ENCODE measurements at regions not wholly inside any gene's neighbourhood (a gene's known extent, or its start where the extent isn't known, plus 50 kb on each side); places are given as distances from the start of the nearest gene placed in this dataset.

DNA sequence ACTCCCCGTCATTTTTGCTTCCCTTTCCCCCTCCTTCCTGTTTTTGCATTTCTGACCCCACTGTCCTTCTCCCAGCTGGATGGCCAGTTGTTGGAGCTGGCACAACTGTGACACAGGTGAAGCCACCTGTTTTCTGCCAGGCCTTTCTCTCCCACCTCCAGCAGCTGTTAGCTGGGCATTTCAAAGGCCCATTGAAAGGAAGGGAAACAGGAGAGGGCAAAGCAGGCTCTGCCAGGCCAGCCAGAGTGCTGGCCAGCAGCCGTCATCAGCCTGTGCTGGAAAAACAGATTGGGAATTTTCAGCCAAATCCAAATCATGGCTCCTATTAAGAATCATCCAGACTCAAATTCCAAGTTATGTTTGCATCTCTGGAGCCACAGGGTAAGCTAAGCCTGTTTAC, 155.2 kb upstream of the C2CD4B start:
- TF ChIP-seq, protein P1, sequence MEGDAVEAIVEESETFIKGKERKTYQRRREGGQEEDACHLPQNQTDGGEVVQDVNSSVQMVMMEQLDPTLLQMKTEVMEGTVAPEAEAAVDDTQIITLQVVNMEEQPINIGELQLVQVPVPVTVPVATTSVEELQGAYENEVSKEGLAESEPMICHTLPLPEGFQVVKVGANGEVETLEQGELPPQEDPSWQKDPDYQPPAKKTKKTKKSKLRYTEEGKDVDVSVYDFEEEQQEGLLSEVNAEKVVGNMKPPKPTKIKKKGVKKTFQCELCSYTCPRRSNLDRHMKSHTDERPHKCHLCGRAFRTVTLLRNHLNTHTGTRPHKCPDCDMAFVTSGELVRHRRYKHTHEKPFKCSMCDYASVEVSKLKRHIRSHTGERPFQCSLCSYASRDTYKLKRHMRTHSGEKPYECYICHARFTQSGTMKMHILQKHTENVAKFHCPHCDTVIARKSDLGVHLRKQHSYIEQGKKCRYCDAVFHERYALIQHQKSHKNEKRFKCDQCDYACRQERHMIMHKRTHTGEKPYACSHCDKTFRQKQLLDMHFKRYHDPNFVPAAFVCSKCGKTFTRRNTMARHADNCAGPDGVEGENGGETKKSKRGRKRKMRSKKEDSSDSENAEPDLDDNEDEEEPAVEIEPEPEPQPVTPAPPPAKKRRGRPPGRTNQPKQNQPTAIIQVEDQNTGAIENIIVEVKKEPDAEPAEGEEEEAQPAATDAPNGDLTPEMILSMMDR (IDR thresholded peaks at IDR 0.05): no peak
- no peak for TF ChIP-seq POLR2A (IDR thresholded peaks at IDR 0.05)
- no peak overlapping the region for H3K27ac ChIP-seq
- H3K4me3 ChIP-seq: no peak overlapping the region
- H3K27me3 ChIP-seq: no peaks in the 10 kb centered on the region
- no peak for ATAC-seq
- DNase-seq: no peak
- no peaks in the 10 kb centered on the region for H3K4me1 ChIP-seq
- no peaks in the 10 kb centered on the region for H3K9me3 ChIP-seq
- WGBS (ENCODE audit: insufficient coverage, low coverage, low lambda C conversion rate, missing lambda C conversion rate): 78% methylated on average over 2 of the region's 2 CpGs
- intact Hi-C loops (cut with DNase I): no loop called here
- no peaks in the 10 kb centered on the region for H3K36me3 ChIP-seq

DNA sequence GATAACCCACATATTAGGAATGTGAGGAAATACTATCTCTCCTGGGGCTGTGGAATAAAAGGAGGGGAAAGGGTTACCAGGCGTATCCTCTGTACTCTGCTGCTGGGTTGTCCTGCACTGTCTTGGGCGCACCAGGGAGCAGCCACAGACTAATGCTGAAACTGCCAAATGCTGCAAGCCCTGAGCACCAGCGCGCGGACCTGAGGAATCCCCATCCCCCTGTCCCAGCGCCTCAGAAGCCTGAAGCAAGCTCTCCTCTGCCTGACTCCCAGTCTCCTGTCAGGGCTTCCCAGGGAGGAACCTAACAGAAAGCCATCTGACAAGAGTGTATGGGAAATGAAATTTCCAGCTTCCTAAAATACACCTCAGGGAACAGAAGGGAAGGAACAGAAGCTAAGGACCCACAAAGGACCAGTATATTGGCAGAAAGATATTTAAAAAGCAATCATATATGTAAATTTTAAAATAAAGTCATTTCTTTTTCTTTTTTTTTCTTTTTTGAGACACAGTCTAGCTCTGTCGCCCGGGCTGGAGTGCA, 158.3 kb upstream of the C2CD4B start:
- no peaks in the 10 kb centered on the region for H3K4me1 ChIP-seq
- H3K27me3 ChIP-seq: no peaks in the 10 kb centered on the region
- H3K27ac ChIP-seq: no peak overlapping the region
- DNase-seq: no peak
- no peaks in the 10 kb centered on the region for H3K36me3 ChIP-seq
- intact Hi-C loops (cut with DNase I): no loop called here
- H3K4me3 ChIP-seq: no peak overlapping the region
- no peak for ATAC-seq
- WGBS (ENCODE audit: insufficient coverage, low coverage, low lambda C conversion rate, missing lambda C conversion rate): 57% methylated on average over 3 of the region's 8 CpGs
- no peak for TF ChIP-seq POLR2A (IDR thresholded peaks at IDR 0.05)
- TF ChIP-seq, protein P1 (IDR thresholded peaks at IDR 0.05): no peak
- H3K9me3 ChIP-seq: no peaks in the 10 kb centered on the region

GRCh38 chr15:62324382-62324781, 159.3 kb upstream of the C2CD4B start:
- intact Hi-C loops (cut with DNase I): no loop called here
- TF ChIP-seq, protein P1 (IDR thresholded peaks at IDR 0.05): no peak
- no peak for TF ChIP-seq POLR2A (IDR thresholded peaks at IDR 0.05)
- Histone ChIP-seq H3K27me3 (no peaks in the 10 kb centered on the region), H3K4me3 (no peak overlapping the region), H3K27ac (no peak overlapping the region), H3K4me1 (no peaks in the 10 kb centered on the region), H3K9me3 (no peaks in the 10 kb centered on the region), H3K36me3 (no peaks in the 10 kb centered on the region)
- no peak for DNase-seq
- 56% methylated on average over 5 of the region's 5 CpGs for WGBS (ENCODE audit: insufficient coverage, low coverage, low lambda C conversion rate, missing lambda C conversion rate)
- ATAC-seq: no peak

- Histone ChIP-seq H3K9me3 (no peaks in the 10 kb centered on the region), H3K36me3 (no peaks in the 10 kb centered on the region), H3K27me3 (no peaks in the 10 kb centered on the region), H3K27ac (no peak overlapping the region), H3K4me1 (no peaks in the 10 kb centered on the region), H3K4me3 (no peak overlapping the region)
- DNase-seq (no peak), ATAC-seq (no peak)
- WGBS (ENCODE audit: insufficient coverage, low coverage, low lambda C conversion rate, missing lambda C conversion rate): 78% methylated on average over 7 of the region's 7 CpGs
- TF ChIP-seq POLR2A (IDR thresholded peaks at IDR 0.05): no peak
- TF ChIP-seq, protein P1 (IDR thresholded peaks at IDR 0.05): no peak
- intact Hi-C loops (cut with DNase I): no loop called here
Observed at GRCh38 chr15:62325597-62325996, 160.5 kb upstream of the C2CD4B start.
